ENCODE measurements at regions not wholly inside any gene's neighbourhood (a gene's known extent, or its start where the extent isn't known, plus 50 kb on each side); places are given as distances from the start of the nearest gene placed in this dataset.

DNA sequence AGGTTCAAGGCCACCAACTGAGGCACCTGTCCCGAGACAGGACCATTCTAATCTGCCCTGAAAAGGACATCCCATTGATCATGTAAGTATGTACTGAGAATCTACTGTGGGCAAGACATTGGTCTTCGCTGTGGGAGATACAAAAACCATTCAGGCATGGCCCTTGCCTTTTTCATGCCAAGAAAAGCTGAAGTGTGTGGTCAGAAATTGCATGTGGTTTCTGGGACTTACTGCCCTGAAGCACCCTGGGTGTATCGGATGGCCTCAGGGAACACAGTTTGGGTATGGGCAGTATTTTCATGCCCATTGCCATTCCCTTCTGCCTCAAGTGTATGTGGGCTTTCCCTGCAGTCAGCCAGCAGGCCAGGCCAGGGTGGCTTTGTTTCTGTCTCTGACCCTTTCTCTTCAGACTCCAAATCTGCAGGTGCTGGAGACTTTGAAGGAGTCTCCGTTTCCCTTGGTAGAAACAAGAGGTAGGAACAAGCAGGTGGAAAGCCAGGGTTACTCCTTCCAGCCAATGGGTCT lies 285.7 kb downstream of the ZEB1 start:
- no peak for DNase-seq

DNA sequence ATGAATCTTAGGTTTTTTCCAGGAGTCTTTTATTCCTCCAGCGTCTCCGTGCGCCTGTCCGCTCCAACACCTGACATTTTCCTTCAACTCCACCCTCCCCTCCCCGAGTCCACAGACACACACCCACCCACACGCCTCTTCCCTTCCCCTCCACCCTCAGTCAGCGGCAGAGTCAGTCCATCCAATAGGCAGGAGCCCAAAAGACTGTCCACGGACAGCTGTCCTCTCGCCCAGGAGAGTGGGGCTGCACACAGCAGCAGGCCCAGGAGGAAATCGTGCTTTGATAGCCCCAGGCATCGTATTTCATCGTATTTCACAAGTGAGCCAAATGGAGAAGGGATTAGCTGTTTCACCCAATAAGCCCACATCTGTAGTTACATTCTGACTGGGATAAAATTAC lies 285.1 kb downstream of the ZEB1 start:
- DNase-seq, result no peak

DNA sequence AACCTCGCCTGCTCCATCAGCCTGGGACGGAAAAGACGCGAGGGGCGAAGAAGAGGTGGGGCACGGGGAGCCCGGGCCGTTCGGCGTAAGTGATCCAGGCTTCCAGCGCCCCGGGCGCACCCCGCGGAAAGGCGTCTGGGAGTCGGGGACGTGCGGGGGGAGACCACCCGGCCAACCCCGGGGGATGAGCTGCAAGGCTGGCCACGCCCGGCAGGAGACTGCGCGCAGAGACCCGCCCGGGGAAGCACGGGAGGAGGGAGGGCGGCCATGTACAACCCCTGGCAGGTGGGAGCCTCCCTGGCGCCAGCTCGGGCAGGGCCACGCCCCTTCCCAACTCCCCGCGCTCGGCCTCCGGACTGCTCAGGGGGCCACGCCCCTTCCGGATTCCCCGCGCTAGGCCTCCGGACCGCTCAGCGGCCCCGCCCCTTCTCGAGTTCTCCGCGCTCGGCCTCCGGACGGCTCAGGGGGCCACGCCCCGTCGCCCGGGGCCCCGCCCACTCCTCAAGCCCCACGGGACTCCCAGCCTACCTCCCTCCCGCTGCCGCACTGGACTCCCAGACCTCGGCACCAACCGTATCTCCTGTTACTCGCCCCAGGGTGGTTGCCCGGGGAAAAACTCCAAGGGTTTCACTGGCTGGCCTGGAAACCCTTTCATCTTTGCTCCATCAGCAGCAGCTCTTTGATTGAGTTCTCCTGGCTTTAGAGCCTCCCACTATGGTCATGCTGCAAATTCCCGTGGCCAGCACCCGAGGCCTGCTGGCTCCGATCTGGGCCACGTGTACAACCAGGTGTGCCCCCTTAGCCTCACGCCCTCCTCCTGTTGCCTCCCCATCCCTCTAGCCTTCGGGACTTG lies 284.4 kb downstream of the ZEB1 start:
- peak; percentile 90 for DNase-seq

GRCh38 chr10:31602541-31603234 lies 283.7 kb downstream of the ZEB1 start:
- DNase-seq, result peak; percentile 16

GRCh38 chr10:31601136-31601535 lies 282.1 kb downstream of the ZEB1 start:
- DNase-seq, result no peak

DNA sequence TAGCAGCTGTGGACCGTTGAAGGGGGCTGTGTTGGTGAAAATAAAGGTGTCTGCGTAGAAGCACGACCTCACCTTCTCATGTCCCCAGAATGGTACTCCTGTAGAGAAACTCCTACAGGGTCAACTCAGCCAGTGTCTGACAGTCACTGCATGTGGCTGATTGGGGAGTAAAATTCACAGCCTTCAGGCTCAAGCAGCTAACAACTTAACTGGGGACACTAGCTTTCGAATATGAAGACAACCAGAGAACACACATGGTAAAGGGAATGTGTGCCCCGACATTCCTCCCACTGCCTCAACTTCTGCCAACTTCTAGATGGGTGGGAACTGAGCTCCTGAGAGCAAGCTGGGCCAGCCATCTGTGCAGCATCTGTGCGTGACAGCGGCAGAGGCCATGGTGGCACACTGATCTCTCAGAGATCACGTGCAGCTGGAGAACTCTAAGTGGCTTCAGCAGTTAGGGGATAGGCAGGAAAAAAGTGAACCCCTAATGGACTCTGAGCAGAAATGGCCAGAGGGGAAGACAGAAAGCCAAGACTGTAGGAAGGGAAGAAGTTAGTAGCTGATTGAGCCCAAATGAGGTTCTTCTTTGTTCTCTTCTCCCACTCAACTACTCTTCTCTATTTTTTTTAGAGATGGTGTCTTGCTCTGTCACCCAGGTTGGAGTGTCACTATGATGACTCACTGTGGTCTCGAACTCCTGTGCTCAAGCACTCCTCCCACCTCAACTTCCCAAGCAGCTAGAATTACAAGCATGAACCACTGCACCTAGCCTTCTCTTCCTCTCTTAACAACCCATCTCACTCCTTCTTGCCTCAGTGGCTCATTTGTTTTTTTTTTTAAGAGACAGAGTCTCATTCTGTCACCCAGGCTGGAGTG lies 280.8 kb downstream of the ZEB1 start:
- DNase-seq, result no peak

DNA sequence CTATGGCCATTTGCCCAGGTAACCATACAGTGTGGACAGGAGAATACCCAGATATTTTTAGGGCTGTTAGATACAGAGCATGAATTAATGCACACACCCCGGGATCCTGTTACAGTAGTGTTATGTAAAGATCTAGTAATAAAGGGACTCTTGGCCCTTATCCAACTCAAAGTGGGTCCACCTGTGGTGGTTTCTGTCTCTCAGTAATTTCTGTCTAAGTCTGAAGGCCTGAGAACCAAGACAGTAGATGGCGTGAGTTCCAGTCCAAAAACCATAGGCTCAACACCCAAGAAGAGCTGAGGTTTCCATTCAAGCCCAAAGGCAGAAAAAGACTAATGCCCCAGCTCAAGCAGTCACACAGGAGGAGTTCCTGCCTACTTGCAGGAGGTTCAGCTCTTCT lies 277.7 kb downstream of the ZEB1 start:
- no peak for DNase-seq

GRCh38 chr10:31595992-31596391 lies 277.0 kb downstream of the ZEB1 start:
- DNase-seq, result no peak

- DNase-seq, result no peak
These were observed 275.4 kb downstream of the ZEB1 start for GRCh38 chr10:31594347-31594873.

DNA sequence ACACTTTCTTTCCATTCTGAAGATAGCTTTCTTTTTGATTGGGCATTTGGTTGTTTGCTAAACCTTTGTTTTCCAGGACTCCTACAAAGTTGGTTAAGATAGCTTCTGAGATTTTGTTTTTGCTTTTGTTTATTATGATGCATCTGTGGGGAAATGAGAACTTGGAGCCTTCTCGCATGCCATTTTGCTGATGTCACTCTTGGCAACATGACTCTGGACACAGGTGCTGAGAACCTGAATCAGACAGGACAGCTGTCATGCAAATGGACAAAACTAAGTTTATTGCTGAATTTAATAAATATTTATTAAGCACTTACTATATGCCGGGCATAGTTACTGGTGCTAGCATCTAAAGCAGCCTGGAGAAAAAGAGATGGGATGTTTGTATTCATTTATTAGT lies 274.1 kb downstream of the ZEB1 start:
- DNase-seq, result no peak

- no peak for DNase-seq
These were observed 272.6 kb downstream of the ZEB1 start for GRCh38 chr10:31591569-31591968.

GRCh38 chr10:31590023-31590800 lies 271.2 kb downstream of the ZEB1 start:
- no peak for DNase-seq

GRCh38 chr10:31587691-31588090 lies 268.7 kb downstream of the ZEB1 start:
- DNase-seq, result no peak

- DNase-seq, result no peak
These were observed 268.0 kb downstream of the ZEB1 start for GRCh38 chr10:31586723-31587638.

DNA sequence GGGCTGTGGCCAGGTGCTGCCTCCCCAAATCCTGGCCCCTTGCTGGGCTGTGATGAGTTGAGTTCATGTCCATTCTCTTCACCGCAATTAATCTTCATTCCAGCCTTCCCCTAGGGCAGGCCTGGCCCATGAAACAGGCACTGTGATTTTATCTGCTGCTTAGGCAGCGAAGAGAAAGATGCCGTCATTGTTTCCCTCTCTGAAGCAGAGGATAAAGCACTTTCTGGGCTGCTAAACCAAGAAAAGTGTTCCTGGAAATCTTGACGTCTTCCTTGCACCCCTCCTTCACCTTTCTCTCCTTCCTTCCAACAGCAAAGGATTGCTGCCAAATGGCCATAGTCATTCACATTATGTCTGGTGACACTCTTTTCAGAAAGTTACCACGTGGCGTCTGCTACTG lies 265.9 kb downstream of the ZEB1 start:
- no peak for DNase-seq

DNA sequence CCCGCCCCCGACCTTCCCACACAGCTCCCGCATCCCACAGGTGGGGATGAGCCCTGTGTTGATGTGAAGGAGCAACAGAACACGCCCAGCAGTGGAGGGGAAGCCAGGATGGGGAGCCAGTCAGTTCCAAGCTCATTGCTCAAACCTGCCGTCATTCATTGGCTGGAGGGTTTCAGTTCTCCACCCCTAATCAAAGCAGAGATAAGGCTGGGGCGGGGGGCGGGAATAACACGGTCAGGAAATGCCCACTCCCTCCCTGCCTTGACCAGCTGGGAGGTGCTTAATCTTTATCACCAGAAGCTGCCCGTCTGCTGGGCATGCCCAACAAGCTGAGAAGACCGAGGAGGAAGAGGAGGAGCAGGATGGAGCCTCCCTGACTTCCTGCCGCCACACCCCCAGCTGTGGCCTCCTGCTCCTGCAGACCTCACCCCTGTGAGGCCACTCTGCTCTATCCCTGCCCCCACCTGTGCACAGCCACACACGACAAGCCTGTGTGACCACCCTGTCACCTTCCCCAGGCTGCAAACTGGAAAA lies 265.1 kb downstream of the ZEB1 start:
- DNase-seq, result no peak

GRCh38 chr10:31583293-31583692 lies 264.3 kb downstream of the ZEB1 start:
- no peak for DNase-seq

GRCh38 chr10:31582365-31583052 lies 263.5 kb downstream of the ZEB1 start:
- no peak for DNase-seq

DNA sequence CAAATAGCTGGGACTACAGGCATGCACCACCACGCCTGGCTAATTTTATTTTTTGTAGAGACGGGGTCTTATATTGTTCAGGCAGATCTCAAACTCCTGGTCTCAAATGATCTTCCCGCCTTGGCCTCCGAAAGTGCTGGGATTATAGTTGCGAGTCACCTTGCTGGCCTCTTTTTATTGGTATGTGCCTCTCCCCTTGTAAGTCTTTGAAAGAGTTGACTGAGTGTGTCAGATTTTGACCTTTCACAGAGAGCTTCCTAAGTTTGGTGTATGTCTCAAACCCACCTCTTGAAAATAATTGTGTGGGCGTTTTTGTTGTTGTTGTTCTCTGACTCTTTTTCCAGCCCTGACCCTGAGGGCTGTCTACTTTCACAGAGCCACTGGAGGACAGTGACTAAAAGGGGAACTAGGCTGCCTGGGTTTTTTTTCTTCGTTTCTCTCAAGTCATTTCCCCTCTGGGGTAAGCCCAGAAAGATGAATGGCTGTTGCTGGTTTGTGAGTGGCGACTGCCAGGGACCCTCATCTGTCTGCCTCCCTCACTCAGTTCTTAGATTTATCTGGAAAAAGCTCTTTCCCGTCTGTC lies 262.8 kb downstream of the ZEB1 start:
- DNase-seq, result no peak

DNA sequence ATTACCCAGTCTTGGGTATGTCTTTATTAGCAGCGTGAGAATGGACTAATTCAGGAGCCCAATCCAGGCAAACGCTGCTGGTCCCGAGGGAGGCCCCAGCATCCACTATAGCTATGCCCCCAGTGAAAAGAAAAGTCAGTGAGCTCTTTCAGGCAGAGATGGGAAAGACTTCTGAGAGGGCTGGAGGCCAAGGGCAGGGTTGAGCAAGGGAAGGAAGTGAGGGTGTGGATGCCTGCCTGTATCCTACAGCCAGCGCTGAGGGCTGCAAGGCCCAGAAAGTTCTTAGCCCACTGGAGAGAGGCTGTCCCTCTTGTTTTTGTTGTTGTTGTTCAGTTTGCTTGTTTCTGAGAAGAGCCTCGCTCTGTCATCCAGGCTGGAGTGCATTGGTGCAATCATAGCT lies 261.6 kb downstream of the ZEB1 start:
- no peak for DNase-seq
